CD8-positive, alpha-beta memory T cell (primary cell): ENCODE measurements at regions not wholly inside any gene's neighbourhood (a gene's known extent, or its start where the extent isn't known, plus 50 kb on each side); places are given as distances from the start of the nearest gene placed in this dataset.

Source experiments
- CTCF ChIA-PET: fragments of 350-600 bp; sonication (Branson Sonifier 250); formaldehyde crosslinking; loops from one replicate; lab custom pipeline; 2021; ENCODE audit warnings: antibody characterized with exemption; lab: Charles Lee
- POLR2A ChIA-PET: fragments of 350-600 bp; sonication (Branson Sonifier 250); formaldehyde crosslinking; loops from one replicate; lab custom pipeline; 2021; ENCODE audit warnings: antibody characterized with exemption; lab: Charles Lee
- DNase-seq, 5 donors: peaks; one replicate each; pipeline versions ENCODE4 v3.0.0 to v3.0.0-alpha.2; 2020 to 2022; ENCODE audit warnings: mixed read lengths in 1 of 5
- H3K27ac ChIP-seq: one replicate; pipeline ENCODE4 v1.7.0; 2013; ENCODE audit warnings: low read depth, mild to moderate bottlenecking, low read length, moderate library complexity
- H3K27me3 ChIP-seq: 2 replicates; pipeline ENCODE4 v1.7.0; 2013; ENCODE audit warnings: low read length, mild to moderate bottlenecking; ENCODE audit not compliant: insufficient read depth, poor library complexity, severe bottlenecking
- H3K36me3 ChIP-seq: 2 replicates; pipeline ENCODE4 v1.7.0; 2013; ENCODE audit warnings: mild to moderate bottlenecking, low read length, moderate library complexity; ENCODE audit not compliant: insufficient read depth
- H3K4me1 ChIP-seq: 2 replicates; pipeline ENCODE4 v1.7.0; 2013; ENCODE audit warnings: mild to moderate bottlenecking, low read length, moderate library complexity; ENCODE audit not compliant: insufficient read depth
- H3K4me3 ChIP-seq: 2 replicates; pipeline ENCODE4 v1.7.0; 2013; ENCODE audit warnings: mild to moderate bottlenecking, low read length
- H3K9me3 ChIP-seq: 2 replicates; pipeline ENCODE4 v1.7.0; 2013; ENCODE audit warnings: mild to moderate bottlenecking, low read length
- H3K27ac Mint-ChIP-seq, 8 donors: one replicate each; pipeline ENCODE4 v1.8.0; 2020 to 2021; ENCODE audit warnings: mixed read lengths in 8 of 8, mild to moderate bottlenecking in 6 of 8, inconsistent platforms in 3 of 8, moderate library complexity in 3 of 8
- H3K27me3 Mint-ChIP-seq, 2 donors: one replicate each; pipeline ENCODE4 v1.8.0; 2020 to 2021; ENCODE audit warnings: mixed read lengths in 2 of 2, mild to moderate bottlenecking in 1 of 2, moderate library complexity in 1 of 2
- H3K36me3 Mint-ChIP-seq, 3 donors: one replicate each; pipeline ENCODE4 v1.8.0; 2020 to 2021; ENCODE audit warnings: mixed read lengths in 3 of 3, inconsistent platforms in 1 of 3, mild to moderate bottlenecking in 1 of 3
- H3K4me1 Mint-ChIP-seq, 3 donors: one replicate each; pipeline ENCODE4 v1.8.0; 2020 to 2021; ENCODE audit warnings: mixed read lengths in 3 of 3, inconsistent platforms in 1 of 3, mild to moderate bottlenecking in 1 of 3
- H3K4me3 Mint-ChIP-seq, 7 donors: one replicate each; pipeline ENCODE4 v1.8.0; 2020 to 2021; ENCODE audit warnings: mixed read lengths in 7 of 7, mild to moderate bottlenecking in 6 of 7, moderate library complexity in 4 of 7, inconsistent platforms in 2 of 7
- H3K9me3 Mint-ChIP-seq, 5 donors: one replicate each; pipeline ENCODE4 v1.8.0; 2020 to 2022; ENCODE audit warnings: mixed read lengths in 5 of 5, mild to moderate bottlenecking in 3 of 5, moderate library complexity in 2 of 5, inconsistent platforms in 1 of 5

DNA sequence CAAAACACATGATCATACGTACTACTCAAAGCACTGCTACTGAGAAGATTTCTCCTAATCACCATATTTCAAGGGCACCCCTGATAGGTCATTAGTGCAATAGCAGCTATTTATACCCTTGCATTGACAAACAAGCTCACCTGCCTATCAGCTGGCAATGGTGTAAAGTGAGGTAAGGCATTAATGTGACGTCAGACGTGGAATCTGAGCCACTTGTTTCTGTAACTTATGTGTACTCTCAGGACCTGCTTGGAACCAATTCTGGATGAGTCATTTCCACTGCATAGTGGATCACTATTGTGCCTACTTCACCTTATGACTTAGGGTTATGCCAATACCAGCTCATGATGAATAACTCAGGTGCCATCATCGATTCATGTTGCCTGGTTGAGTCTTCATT lies 628.5 kb upstream of the CELF2 start:
- H3K27ac ChIP-seq, result no peak overlapping the region
- H3K27ac Mint-ChIP-seq, result no peak overlapping the region
- ChIA-PET CTCF (no interaction called here), POLR2A (no interaction called here)
- no peaks in the 10 kb centered on the region for H3K9me3 ChIP-seq
- H3K27me3 ChIP-seq, result no peaks in the 10 kb centered on the region
- no peaks in the 10 kb centered on the region for H3K4me1 Mint-ChIP-seq
- peaks cover 2 to 4% of the 10 kb centered on the region in 2 donors for H3K27me3 Mint-ChIP-seq
- H3K4me3 ChIP-seq, result no peak overlapping the region
- H3K36me3 Mint-ChIP-seq, result no peaks in the 10 kb centered on the region
- peaks cover 0 to 7% (median 0%) of the 10 kb centered on the region in 5 donors for H3K9me3 Mint-ChIP-seq
- H3K4me3 Mint-ChIP-seq, result no peak overlapping the region
- H3K36me3 ChIP-seq, result no peaks in the 10 kb centered on the region
- no peak for DNase-seq
- no peaks in the 10 kb centered on the region for H3K4me1 ChIP-seq

DNA sequence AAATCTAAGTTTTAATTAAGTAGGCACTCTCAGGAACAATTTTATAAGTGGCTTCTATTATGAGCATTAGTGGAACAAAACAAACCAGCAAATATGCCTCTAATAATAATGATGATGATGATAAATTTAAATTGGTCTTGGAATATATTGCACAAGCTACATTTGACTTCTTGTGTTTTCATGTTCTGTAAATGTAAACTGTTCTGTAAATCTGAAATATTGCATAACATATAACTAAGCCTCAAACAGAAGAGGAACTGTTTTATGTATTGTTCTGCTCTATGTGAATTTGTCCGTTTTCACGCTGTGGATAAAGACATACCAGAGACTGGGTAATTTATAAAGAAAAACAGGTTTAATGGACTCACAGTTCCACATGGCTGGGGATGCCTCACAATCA lies 625.2 kb upstream of the CELF2 start:
- Mint-ChIP-seq H3K36me3 (no peaks in the 10 kb centered on the region), H3K27ac (no peak overlapping the region), H3K9me3 (peaks cover 0 to 7% (median 0%) of the 10 kb centered on the region in 5 donors), H3K4me1 (no peaks in the 10 kb centered on the region), H3K27me3 (peaks cover 2 to 4% of the 10 kb centered on the region in 2 donors), H3K4me3 (no peak overlapping the region)
- DNase-seq, result no peak
- Histone ChIP-seq H3K27me3 (no peaks in the 10 kb centered on the region), H3K4me1 (no peaks in the 10 kb centered on the region), H3K4me3 (no peak overlapping the region), H3K36me3 (no peaks in the 10 kb centered on the region), H3K9me3 (no peaks in the 10 kb centered on the region), H3K27ac (no peak overlapping the region)
- ChIA-PET CTCF (no interaction called here), POLR2A (no interaction called here)

DNA sequence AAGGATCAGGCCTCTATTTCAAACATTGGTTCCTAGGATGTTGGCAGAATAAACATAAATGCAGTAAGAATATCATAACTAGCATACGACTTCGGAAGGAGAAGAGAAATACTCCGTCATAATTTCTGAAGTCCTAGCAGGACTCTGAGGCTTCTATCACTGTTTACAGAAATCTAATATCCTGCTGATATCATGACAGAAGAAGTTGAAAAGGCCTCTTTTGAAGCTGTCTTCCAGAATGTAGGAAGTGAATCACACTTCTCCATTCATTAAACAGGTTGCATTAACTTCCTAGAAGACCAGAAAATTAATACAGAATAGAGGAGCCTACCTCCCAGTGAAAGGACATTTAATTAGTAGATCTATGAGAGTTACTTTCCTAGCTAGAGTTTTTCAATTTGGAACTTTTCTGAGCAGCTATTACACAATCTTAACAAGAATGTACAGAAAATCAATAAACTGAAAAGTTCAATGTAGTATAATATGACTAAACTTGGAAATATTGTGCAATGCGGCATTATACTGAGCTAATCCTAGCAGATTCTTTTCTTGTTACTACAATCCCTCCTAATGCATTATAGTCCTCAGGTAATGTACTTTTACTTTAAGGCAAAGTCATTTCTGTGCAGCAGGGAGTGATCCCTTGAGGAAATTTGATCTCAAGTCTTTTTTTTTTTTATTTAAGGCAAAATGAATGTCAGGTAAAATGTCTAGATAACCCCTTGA lies 622.6 kb upstream of the CELF2 start:
- H3K27ac Mint-ChIP-seq, result no peak overlapping the region
- Histone ChIP-seq H3K9me3 (no peaks in the 10 kb centered on the region), H3K27ac (no peak overlapping the region), H3K36me3 (no peaks in the 10 kb centered on the region), H3K4me3 (no peak overlapping the region), H3K27me3 (no peaks in the 10 kb centered on the region), H3K4me1 (no peaks in the 10 kb centered on the region)
- H3K36me3 Mint-ChIP-seq, result no peaks in the 10 kb centered on the region
- POLR2A ChIA-PET, result no interaction called here
- peaks cover 0 to 7% (median 0%) of the 10 kb centered on the region in 5 donors for H3K9me3 Mint-ChIP-seq
- peaks cover 0 to 4% of the 10 kb centered on the region in 2 donors for H3K27me3 Mint-ChIP-seq
- CTCF ChIA-PET, result no interaction called here
- H3K4me1 Mint-ChIP-seq, result no peaks in the 10 kb centered on the region
- no peak overlapping the region for H3K4me3 Mint-ChIP-seq
- no peak for DNase-seq

DNA sequence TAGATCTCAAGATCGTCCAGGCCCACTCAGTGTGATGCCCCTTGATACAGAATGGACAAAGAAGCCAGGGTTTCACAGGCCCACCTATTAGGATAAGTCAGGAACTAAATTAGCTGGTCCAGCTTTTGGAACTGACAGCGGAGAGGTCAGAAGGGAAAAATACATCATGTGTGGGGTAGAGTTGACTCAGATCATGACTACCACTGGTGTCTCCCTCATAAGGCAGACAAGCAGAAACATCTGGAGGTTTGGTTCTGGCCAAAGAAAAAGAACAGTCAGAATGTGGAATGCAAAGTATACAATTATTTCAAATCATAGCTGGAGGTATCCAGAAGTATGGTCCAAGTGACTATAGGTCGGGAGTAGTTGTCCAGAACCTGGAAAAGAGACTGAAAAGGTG lies 621.1 kb upstream of the CELF2 start:
- ChIA-PET CTCF (no interaction called here), POLR2A (no interaction called here)
- H3K9me3 Mint-ChIP-seq, result peaks cover 0 to 7% (median 0%) of the 10 kb centered on the region in 5 donors

DNA sequence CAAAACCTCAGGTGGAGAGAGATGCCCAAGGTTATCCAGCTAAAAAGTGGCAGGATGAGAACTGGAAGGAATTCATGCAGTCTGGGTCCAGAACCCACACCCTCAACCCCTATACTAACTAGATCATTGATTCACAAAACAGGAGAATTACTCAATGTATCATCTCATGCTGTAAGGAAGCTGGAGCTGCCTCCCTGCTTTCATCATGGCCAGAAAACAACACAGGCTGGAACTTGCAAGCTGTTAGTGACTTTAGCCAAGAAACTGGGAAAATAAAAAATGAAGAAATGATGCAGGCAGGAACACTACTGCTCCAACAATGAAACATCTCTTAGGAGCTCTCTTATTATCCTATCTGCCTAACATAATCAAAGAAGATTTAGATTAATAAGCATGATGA lies 619.8 kb upstream of the CELF2 start:
- no peak for DNase-seq
- Histone ChIP-seq H3K27ac (no peak overlapping the region), H3K36me3 (no peaks in the 10 kb centered on the region), H3K27me3 (no peaks in the 10 kb centered on the region), H3K4me1 (no peaks in the 10 kb centered on the region), H3K4me3 (no peak overlapping the region), H3K9me3 (no peaks in the 10 kb centered on the region)
- no peaks in the 10 kb centered on the region for H3K36me3 Mint-ChIP-seq
- H3K9me3 Mint-ChIP-seq, result peaks cover 0 to 7% (median 2%) of the 10 kb centered on the region in 5 donors
- no peaks in the 10 kb centered on the region for H3K4me1 Mint-ChIP-seq
- no peak overlapping the region for H3K27ac Mint-ChIP-seq
- H3K4me3 Mint-ChIP-seq, result no peak overlapping the region
- CTCF ChIA-PET, result no interaction called here
- no peaks in the 10 kb centered on the region for H3K27me3 Mint-ChIP-seq
- POLR2A ChIA-PET, result no interaction called here

More for the DNA sequence above, 621.1 kb upstream of the CELF2 start:
- DNase-seq, result no peak
- no peak overlapping the region for H3K27ac ChIP-seq
- no peak overlapping the region for H3K4me3 Mint-ChIP-seq
- H3K4me3 ChIP-seq, result no peak overlapping the region
- H3K9me3 ChIP-seq, result no peaks in the 10 kb centered on the region
- H3K27ac Mint-ChIP-seq, result no peak overlapping the region
- H3K4me1 Mint-ChIP-seq, result no peaks in the 10 kb centered on the region
- no peaks in the 10 kb centered on the region for H3K27me3 Mint-ChIP-seq
- no peaks in the 10 kb centered on the region for H3K36me3 ChIP-seq
- no peaks in the 10 kb centered on the region for H3K36me3 Mint-ChIP-seq
- no peaks in the 10 kb centered on the region for H3K27me3 ChIP-seq
- no peaks in the 10 kb centered on the region for H3K4me1 ChIP-seq

DNA sequence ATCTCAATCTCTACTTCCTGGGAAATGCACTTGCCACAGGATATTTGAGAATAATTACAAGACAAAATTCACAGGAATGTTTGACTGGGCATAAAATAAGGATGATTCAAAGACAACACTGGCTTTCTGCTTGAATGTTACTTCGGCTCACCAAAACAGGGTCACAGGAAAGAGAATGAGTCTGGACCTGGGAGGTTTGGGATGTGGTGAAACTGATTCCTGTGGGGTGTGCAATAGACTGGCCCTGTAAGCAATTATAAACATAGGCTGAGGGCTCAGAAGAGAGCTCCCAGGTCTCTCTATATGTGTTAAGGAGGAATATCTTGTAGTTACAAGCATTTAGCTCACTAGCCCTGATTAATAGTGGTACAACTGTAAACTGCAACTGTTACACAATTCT lies 613.9 kb upstream of the CELF2 start:
- CTCF ChIA-PET, result no interaction called here
- H3K4me1 Mint-ChIP-seq, result no peaks in the 10 kb centered on the region

DNA sequence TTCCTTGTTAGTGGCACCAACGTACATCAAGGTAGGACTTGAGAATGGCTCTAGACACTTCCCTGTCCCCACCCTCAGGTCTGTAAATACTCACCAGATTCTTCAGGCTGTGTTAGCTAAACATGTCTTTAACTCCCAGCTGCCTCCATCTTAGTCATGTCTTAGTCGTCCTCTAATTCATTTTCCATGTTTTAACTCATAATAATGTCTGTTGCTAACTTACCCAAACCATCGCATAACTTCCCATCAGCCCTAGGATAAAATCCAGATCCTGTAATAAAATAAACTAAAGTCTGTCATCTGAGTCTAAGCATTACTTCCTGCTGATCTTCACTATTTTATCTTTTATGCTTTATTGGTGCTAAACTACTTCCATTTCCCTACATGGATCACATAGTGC lies 600.0 kb upstream of the CELF2 start:
- Histone ChIP-seq H3K36me3 (no peaks in the 10 kb centered on the region), H3K9me3 (no peaks in the 10 kb centered on the region), H3K4me3 (no peak overlapping the region), H3K4me1 (peaks cover 4% of the 10 kb centered on the region), H3K27ac (no peak overlapping the region), H3K27me3 (no peaks in the 10 kb centered on the region)
- POLR2A ChIA-PET, result no interaction called here
- Mint-ChIP-seq H3K27ac (peak overlapping the region in 1 of 8 donors; percentile 22), H3K4me3 (no peak overlapping the region), H3K36me3 (no peaks in the 10 kb centered on the region), H3K4me1 (peaks cover 0 to 11% (median 0%) of the 10 kb centered on the region in 3 donors), H3K9me3 (peaks cover 0 to 2% (median 0%) of the 10 kb centered on the region in 5 donors), H3K27me3 (peaks cover 0 to 1% of the 10 kb centered on the region in 2 donors)
- CTCF ChIA-PET, result no interaction called here
- DNase-seq, result no peak

More for the DNA sequence above, 613.9 kb upstream of the CELF2 start:
- no peaks in the 10 kb centered on the region for H3K36me3 ChIP-seq
- H3K9me3 Mint-ChIP-seq, result peaks cover 0 to 5% (median 2%) of the 10 kb centered on the region in 5 donors
- H3K27ac ChIP-seq, result no peak overlapping the region
- H3K27me3 Mint-ChIP-seq, result peaks cover 0 to 4% of the 10 kb centered on the region in 2 donors
- peak overlapping the region in 1 of 8 donors; percentile 19 for H3K27ac Mint-ChIP-seq
- H3K4me3 Mint-ChIP-seq, result no peak overlapping the region
- POLR2A ChIA-PET, result no interaction called here
- H3K4me1 ChIP-seq, result no peaks in the 10 kb centered on the region
- H3K4me3 ChIP-seq, result no peak overlapping the region
- no peak for DNase-seq
- no peaks in the 10 kb centered on the region for H3K27me3 ChIP-seq
- H3K9me3 ChIP-seq, result no peaks in the 10 kb centered on the region
- no peaks in the 10 kb centered on the region for H3K36me3 Mint-ChIP-seq

DNA sequence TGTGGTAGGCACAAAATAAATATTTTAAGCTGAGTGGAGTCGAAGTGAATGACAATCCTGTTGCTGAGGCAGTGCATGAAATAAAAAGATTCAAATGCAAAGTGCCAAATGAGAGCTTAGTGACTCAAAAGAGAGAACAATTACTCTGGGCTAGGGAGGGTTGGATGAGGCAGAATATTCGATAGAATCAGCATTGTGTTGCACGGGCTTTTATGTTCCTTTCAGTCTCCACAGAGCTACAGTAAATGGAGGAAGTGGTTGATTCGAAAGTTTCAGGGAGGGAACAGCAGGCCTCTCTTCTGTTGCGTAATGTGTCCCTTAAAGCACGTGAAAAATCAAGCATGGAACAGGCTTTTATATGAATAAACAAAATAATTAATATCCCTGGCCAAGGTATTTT lies 599.3 kb upstream of the CELF2 start:
- POLR2A ChIA-PET, result no interaction called here
- no peak for DNase-seq
- peaks cover 4% of the 10 kb centered on the region for H3K4me1 ChIP-seq
- H3K4me3 ChIP-seq, result no peak overlapping the region
- no peaks in the 10 kb centered on the region for H3K9me3 ChIP-seq
- CTCF ChIA-PET, result no interaction called here
- no peak overlapping the region for H3K27ac ChIP-seq
- Mint-ChIP-seq H3K4me1 (peaks cover 0 to 11% (median 0%) of the 10 kb centered on the region in 3 donors), H3K27ac (no peak overlapping the region), H3K36me3 (no peaks in the 10 kb centered on the region), H3K9me3 (peaks cover 0 to 2% (median 0%) of the 10 kb centered on the region in 5 donors), H3K27me3 (peaks cover 0 to 1% of the 10 kb centered on the region in 2 donors), H3K4me3 (peak overlapping the region in 1 of 7 donors; percentile 2)
- no peaks in the 10 kb centered on the region for H3K27me3 ChIP-seq
- no peaks in the 10 kb centered on the region for H3K36me3 ChIP-seq
